AG10803 (cell line): ENCODE measurements at regions not wholly inside any gene's neighbourhood (a gene's known extent, or its start where the extent isn't known, plus 50 kb on each side); places are given as distances from the start of the nearest gene placed in this dataset.

ENCODE experiments used
- DNase-seq: peaks from one replicate; pipeline ENCODE4 v3.0.0; 2010; ENCODE audit warnings: low read depth
- H3K4me3 ChIP-seq: 2 replicates; pipeline ENCODE4 v1.5.1; 2011; ENCODE audit warnings: mild to moderate bottlenecking, low read length, control low read depth
- CTCF ChIP-seq: conservative IDR thresholded peaks from 2 replicates; pipeline ENCODE4 v1.5.1; 2011; ENCODE audit warnings: mild to moderate bottlenecking, low read length, control low read depth, inconsistent platforms

DNA sequence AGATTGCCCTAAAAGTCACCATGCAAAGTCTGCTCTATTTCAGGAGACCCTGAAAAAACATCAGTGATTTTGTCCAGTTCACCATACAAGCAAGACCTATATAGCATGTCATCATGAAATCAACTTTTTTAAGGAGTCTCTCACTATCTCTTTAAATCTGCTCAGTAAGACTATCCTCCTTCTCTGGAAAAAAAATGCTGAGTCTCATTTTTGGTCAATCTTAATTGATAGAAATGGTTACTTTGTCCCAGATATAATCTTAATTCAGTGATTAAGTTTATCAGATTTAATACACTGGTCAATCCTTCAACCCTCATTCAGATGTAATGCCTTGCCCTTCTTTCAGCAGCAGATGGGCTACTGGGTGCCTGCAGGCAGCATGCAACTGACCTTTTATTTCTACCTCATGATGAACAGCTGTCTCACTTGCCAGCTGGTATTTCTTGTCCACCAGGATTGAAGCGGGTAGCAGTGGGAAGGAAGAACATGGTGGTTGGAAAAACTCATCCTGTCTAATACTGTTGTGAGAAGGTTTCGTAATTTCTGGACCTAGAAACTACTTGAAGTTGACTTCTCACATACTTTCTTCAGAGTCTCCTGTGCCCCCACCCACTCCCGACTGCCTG lies 375.3 kb downstream of the DNAH5 start:
- H3K4me3 ChIP-seq, result no peak overlapping the region
- TF ChIP-seq CTCF, result no peak
- DNase-seq, result no peak

GRCh38 chr5:13567819-13568218 lies 376.7 kb downstream of the DNAH5 start:
- H3K4me3 ChIP-seq, result no peak overlapping the region
- TF ChIP-seq CTCF, result no peak
- DNase-seq, result peak; percentile 78

DNA sequence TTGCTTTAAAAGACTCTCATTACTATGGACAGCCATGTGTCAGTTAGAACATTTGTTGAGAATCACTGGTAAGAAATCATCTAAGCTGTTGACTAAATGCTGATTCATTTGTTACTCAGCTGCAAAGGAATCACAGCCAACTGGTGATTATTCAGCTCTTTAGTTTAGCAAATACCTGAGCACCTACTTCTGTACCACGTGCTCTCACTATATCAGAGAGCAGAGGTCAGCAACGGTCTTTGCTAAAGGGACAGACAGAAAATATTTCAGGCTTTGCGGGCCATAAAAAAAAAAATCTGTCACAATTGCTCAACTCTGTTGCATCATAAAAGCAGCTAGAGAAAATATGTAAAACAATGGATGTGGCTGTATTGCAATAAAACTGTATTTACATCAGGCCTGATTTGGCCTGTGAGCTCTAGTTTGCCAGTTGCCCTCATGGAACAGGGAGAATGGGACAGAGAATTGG lies 377.6 kb downstream of the DNAH5 start:
- TF ChIP-seq CTCF, result no peak
- H3K4me3 ChIP-seq, result no peak overlapping the region
- peak; percentile 85 for DNase-seq

GRCh38 chr5:13558408-13558807 lies 386.1 kb downstream of the DNAH5 start:
- H3K4me3 ChIP-seq, result no peak overlapping the region
- DNase-seq, result no peak
- no peak for TF ChIP-seq CTCF

GRCh38 chr5:13553896-13554295 lies 390.6 kb downstream of the DNAH5 start:
- no peak for DNase-seq
- TF ChIP-seq CTCF, result no peak
- H3K4me3 ChIP-seq, result no peak overlapping the region

GRCh38 chr5:13552361-13552760 lies 392.1 kb downstream of the DNAH5 start:
- TF ChIP-seq CTCF, result no peak
- no peak for DNase-seq
- no peak overlapping the region for H3K4me3 ChIP-seq

GRCh38 chr5:13551645-13552044 lies 392.8 kb downstream of the DNAH5 start:
- no peak overlapping the region for H3K4me3 ChIP-seq
- TF ChIP-seq CTCF, result no peak
- DNase-seq, result no peak
